ENCODE measurements at regions not wholly inside any gene's neighbourhood (a gene's known extent, or its start where the extent isn't known, plus 50 kb on each side); places are given as distances from the start of the nearest gene placed in this dataset.

GRCh38 chr1:243921111-243921510 lies 71.1 kb upstream of the AKT3 start:
- Mint-ChIP-seq H3K27ac (ENCODE audit: low read depth, unreplicated experiment) (no peak overlapping the region), H3K4me1 (ENCODE audit: insufficient read depth, unreplicated experiment) (peaks cover 27% of the 10 kb centered on the region), H3K9me3 (ENCODE audit: unreplicated experiment) (no peaks in the 10 kb centered on the region), H3K4me3 (ENCODE audit: unreplicated experiment) (no peak overlapping the region), H3K27me3 (ENCODE audit: insufficient read depth, unreplicated experiment) (peaks cover 12% of the 10 kb centered on the region), H3K36me3 (ENCODE audit: insufficient read depth, unreplicated experiment) (no peaks in the 10 kb centered on the region)
- no peak for DNase-seq (ENCODE audit: unreplicated experiment)
- ChIA-PET CTCF (interaction anchor here (0.7 kb wide), 1 partner anchor 591 kb away, joined by 3 read pairs; no protein-coding TSS in a partner anchor), POLR2A (interaction anchor here (0.7 to 1.4 kb wide), 3 partner anchors 18 to 130 kb away, joined by 3 to 4 read pairs (median 4); partner anchors contain the start of gene ZBTB18)
- BruUV-seq (replicated peaks) = no TSS peak
- TF ChIP-seq, protein P1, sequence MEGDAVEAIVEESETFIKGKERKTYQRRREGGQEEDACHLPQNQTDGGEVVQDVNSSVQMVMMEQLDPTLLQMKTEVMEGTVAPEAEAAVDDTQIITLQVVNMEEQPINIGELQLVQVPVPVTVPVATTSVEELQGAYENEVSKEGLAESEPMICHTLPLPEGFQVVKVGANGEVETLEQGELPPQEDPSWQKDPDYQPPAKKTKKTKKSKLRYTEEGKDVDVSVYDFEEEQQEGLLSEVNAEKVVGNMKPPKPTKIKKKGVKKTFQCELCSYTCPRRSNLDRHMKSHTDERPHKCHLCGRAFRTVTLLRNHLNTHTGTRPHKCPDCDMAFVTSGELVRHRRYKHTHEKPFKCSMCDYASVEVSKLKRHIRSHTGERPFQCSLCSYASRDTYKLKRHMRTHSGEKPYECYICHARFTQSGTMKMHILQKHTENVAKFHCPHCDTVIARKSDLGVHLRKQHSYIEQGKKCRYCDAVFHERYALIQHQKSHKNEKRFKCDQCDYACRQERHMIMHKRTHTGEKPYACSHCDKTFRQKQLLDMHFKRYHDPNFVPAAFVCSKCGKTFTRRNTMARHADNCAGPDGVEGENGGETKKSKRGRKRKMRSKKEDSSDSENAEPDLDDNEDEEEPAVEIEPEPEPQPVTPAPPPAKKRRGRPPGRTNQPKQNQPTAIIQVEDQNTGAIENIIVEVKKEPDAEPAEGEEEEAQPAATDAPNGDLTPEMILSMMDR (IDR thresholded peaks at IDR 0.05; ENCODE audit: unreplicated experiment) = no peak
- intact Hi-C loops (cut with micrococcal nuclease) = no loop called here

DNA sequence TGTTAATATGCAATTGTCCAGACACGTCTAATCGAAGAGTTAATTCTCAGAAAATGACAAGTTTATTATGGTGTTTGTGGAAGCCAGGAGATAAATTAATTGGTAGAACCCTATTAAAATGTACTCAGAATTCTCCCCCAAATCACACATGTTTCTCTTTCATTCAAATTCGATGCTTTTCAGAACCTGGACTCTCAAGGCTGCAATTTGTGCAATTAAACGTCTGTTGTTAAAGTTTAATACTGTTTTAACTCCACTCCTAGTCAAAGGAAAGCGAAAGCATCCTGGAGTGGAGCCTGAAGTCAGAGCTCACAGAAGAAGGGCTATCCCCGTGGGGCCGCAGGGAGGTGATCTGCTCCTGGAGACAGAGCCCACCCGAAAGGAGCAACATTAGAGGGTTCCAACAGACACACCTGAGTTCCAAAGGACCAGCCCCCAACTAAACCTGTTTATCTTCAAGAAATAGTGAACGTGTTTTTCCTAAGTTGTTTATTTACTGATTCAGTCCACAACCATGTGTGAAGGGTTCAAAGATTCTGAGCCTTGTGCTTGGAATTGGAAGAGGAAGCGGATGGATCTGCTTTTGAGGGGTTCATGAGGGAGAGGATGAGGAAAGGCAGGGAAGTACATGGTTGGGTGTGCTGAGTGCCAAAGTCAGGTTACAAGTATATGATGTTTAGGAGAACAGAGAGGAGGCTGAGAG lies 68.0 kb upstream of the AKT3 start:
- no TSS peak for BruUV-seq (replicated peaks)
- Mint-ChIP-seq H3K9me3 (ENCODE audit: unreplicated experiment) (no peaks in the 10 kb centered on the region), H3K4me3 (ENCODE audit: unreplicated experiment) (peak overlapping the region; percentile 24), H3K36me3 (ENCODE audit: insufficient read depth, unreplicated experiment) (no peaks in the 10 kb centered on the region), H3K4me1 (ENCODE audit: insufficient read depth, unreplicated experiment) (peaks cover 18% of the 10 kb centered on the region), H3K27me3 (ENCODE audit: insufficient read depth, unreplicated experiment) (peaks cover 12% of the 10 kb centered on the region), H3K27ac (ENCODE audit: low read depth, unreplicated experiment) (no peak overlapping the region)
- CTCF ChIA-PET = no interaction called here
- POLR2A ChIA-PET = interaction anchor here (0.7 kb wide), 1 partner anchor 19 kb away, joined by 3 read pairs; no protein-coding TSS in a partner anchor
- TF ChIP-seq, protein P1 (IDR thresholded peaks at IDR 0.05; ENCODE audit: unreplicated experiment) = no peak
- intact Hi-C loops (cut with micrococcal nuclease) = no loop called here
- DNase-seq (ENCODE audit: unreplicated experiment) = no peak

DNA sequence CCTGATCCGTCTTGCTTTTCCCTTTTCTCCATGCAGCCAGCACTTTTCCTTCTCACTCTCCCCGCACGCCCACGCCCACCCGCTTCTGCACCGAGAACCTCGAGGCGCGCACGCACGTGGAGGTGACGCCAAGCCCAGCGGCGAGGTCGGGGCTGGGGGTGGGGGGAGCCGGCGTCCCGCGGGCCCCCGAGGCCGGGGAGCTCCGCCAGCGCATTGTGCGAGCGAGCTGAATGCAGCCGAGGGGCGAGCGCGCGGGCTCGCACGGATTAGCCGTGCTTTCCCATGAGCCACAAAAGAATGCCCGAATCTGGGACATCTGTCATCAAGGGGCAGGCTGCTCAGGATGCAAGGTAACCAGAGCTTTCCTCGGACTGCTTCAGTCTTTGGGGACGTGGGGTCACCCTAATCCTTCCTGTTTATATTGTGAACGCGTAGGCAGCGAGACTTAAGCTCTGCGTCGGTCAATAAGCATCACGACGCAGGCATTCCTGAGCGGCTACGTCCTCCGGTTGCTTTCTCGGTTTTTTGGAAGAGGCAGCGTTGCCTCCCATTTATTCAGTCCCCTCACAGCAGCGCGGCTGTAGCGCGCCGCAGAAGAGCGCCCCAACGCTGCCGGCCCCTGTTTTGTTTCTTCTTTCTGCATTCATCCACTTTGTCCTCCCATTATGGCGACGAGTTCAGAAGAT lies 67.3 kb upstream of the AKT3 start:
- Mint-ChIP-seq H3K9me3 (ENCODE audit: unreplicated experiment) (no peaks in the 10 kb centered on the region), H3K27me3 (ENCODE audit: insufficient read depth, unreplicated experiment) (peaks cover 12% of the 10 kb centered on the region), H3K36me3 (ENCODE audit: insufficient read depth, unreplicated experiment) (no peaks in the 10 kb centered on the region), H3K4me1 (ENCODE audit: insufficient read depth, unreplicated experiment) (peaks cover 18% of the 10 kb centered on the region), H3K4me3 (ENCODE audit: unreplicated experiment) (peak overlapping the region; percentile 24), H3K27ac (ENCODE audit: low read depth, unreplicated experiment) (no peak overlapping the region)
- TF ChIP-seq, protein P1 (IDR thresholded peaks at IDR 0.05; ENCODE audit: unreplicated experiment) = no peak
- no TSS peak for BruUV-seq (replicated peaks)
- no peak for DNase-seq (ENCODE audit: unreplicated experiment)
- intact Hi-C loops (cut with micrococcal nuclease) = no loop called here
- ChIA-PET CTCF (no interaction called here), POLR2A (interaction anchor here (0.7 kb wide), 1 partner anchor 20 kb away, joined by 3 read pairs; no protein-coding TSS in a partner anchor)

DNA sequence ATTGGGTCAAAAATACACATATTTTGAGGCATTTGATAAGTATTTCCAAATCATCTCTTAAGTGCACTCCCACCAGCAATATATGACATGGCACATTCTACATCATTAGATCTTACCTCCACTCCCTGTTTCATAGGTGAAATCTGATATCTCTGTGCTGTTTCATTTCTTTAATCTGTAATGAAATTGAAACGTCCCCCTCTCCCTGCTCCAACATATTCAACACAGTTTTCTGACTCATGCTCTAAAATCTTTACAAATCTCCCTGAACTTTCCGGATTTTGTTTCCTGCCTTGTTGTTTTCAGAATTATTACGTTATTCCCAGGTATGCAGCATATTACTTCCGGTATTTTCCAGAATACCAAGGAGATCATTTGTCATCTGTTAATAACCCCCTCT lies 66.1 kb upstream of the AKT3 start:
- ChIA-PET POLR2A (interaction anchor here (1.2 kb wide), 1 partner anchor 12 kb away, joined by 4 read pairs; no protein-coding TSS in a partner anchor), CTCF (interaction anchor here (0.6 to 1.4 kb wide), 2 partner anchors 14 to 1563 kb away, joined by 3 to 4 read pairs; no protein-coding TSS in a partner anchor)
- Mint-ChIP-seq H3K4me1 (ENCODE audit: insufficient read depth, unreplicated experiment) (peaks cover 18% of the 10 kb centered on the region), H3K27me3 (ENCODE audit: insufficient read depth, unreplicated experiment) (peaks cover 12% of the 10 kb centered on the region), H3K9me3 (ENCODE audit: unreplicated experiment) (no peaks in the 10 kb centered on the region), H3K27ac (ENCODE audit: low read depth, unreplicated experiment) (no peak overlapping the region), H3K4me3 (ENCODE audit: unreplicated experiment) (no peak overlapping the region), H3K36me3 (ENCODE audit: insufficient read depth, unreplicated experiment) (no peaks in the 10 kb centered on the region)
- TF ChIP-seq, protein P1 (IDR thresholded peaks at IDR 0.05; ENCODE audit: unreplicated experiment) = no peak
- DNase-seq (ENCODE audit: unreplicated experiment) = peak; percentile 43
- no TSS peak for BruUV-seq (replicated peaks)
- intact Hi-C loops (cut with micrococcal nuclease) = no loop called here
